ENCODE measurements at regions not wholly inside any gene's neighbourhood (a gene's known extent, or its start where the extent isn't known, plus 50 kb on each side); places are given as distances from the start of the nearest gene placed in this dataset.

DNA sequence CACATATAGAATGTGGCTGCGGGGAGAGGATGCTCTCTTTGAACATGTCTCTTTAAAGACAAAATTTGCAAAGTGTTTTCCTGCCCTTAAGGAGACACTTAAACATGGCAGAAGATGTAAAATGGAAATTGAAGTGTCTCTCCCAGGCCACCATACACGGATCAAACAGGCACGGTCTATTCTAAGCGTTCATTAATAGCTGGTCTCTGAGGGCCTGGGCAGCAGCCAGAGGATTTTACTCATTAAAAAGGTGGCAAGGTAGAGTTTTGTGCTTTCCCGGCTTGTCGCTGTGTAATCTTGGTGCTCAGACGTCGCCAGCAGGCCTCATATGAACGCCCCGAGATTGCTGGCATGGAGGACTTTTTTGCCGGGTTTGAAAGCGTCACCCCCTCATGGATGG is 205.5 kb downstream of the EMX2 start:
- Histone ChIP-seq H4K20me1 (ENCODE audit: insufficient read depth, low read length) (no peaks in the 10 kb centered on the region), H3K79me2 (ENCODE audit: insufficient read depth, low read length) (no peaks in the 10 kb centered on the region), H3K9ac (ENCODE audit: insufficient read depth, low read length, poor library complexity, severe bottlenecking) (no peak overlapping the region), H2AFZ (ENCODE audit: insufficient read depth, low read depth, low read length, poor library complexity, severe bottlenecking) (no peak overlapping the region), H3K27ac (ENCODE audit: low read depth in 1 of 2, low read length in 2 of 2) (no peak overlapping the region), H3K27me3 (ENCODE audit: control insufficient read depth in 2 of 2, insufficient read depth in 2 of 2, low read length in 2 of 2) (no peaks in the 10 kb centered on the region), H3K4me2 (replicated peaks; ENCODE audit: extremely low read depth, low read length, poor library complexity, severe bottlenecking) (no peak overlapping the region), H3K9me3 (replicated peaks in 1 of 2; ENCODE audit: control insufficient read depth in 1 of 2, insufficient read depth in 1 of 2, low read length in 2 of 2) (no peaks in the 10 kb centered on the region), H3K36me3 (replicated peaks in 1 of 2; ENCODE audit: control insufficient read depth in 1 of 2, insufficient read depth in 2 of 2, low read length in 2 of 2) (no peaks in the 10 kb centered on the region), H3K4me3 (replicated peaks in 1 of 3; ENCODE audit: low read depth in 2 of 3, low read length in 3 of 3) (no peak overlapping the region), H3K4me1 (ENCODE audit: control insufficient read depth in 1 of 2, insufficient read depth in 2 of 2, low read length in 2 of 2) (no peaks in the 10 kb centered on the region)
- intact Hi-C loops (cut with micrococcal nuclease), result no loop called here
- no peak for DNase-seq
- Mint-ChIP-seq H3K4me3 (no peak overlapping the region), H3K9me3 (no peaks in the 10 kb centered on the region), H3K36me3 (no peaks in the 10 kb centered on the region), H3K4me1 (no peaks in the 10 kb centered on the region), H3K27me3 (ENCODE audit: low read depth in 3 of 3) (peaks cover 2 to 5% (median 3%) of the 10 kb centered on the region in 3 donors), H3K27ac (no peak overlapping the region)
- TF ChIP-seq, protein P1, sequence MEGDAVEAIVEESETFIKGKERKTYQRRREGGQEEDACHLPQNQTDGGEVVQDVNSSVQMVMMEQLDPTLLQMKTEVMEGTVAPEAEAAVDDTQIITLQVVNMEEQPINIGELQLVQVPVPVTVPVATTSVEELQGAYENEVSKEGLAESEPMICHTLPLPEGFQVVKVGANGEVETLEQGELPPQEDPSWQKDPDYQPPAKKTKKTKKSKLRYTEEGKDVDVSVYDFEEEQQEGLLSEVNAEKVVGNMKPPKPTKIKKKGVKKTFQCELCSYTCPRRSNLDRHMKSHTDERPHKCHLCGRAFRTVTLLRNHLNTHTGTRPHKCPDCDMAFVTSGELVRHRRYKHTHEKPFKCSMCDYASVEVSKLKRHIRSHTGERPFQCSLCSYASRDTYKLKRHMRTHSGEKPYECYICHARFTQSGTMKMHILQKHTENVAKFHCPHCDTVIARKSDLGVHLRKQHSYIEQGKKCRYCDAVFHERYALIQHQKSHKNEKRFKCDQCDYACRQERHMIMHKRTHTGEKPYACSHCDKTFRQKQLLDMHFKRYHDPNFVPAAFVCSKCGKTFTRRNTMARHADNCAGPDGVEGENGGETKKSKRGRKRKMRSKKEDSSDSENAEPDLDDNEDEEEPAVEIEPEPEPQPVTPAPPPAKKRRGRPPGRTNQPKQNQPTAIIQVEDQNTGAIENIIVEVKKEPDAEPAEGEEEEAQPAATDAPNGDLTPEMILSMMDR (IDR thresholded peaks at IDR 0.05), result no peak
- WGBS (ENCODE audit: insufficient coverage), result 100% methylated on average over 11 of the region's 12 CpGs

DNA sequence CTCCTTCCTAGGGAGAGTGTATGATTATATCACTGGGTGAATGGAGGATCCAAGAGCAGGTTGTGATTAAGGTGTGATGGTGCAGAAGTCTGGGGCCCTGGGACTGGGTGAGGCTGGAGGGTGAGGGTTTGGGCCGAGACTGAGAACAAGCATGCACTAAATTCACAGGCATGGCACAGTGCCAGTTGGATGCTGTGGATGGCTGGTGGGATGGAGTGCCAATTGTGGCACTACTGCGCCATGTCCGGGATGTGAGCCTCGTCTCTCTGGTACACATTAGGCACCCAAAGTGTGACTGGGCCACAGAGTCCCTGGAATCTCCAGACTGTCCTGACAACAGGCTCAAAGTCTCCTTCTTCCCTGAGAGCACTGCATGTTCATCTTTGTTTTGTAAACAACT is 208.1 kb downstream of the EMX2 start:
- TF ChIP-seq, protein P1 (IDR thresholded peaks at IDR 0.05), result no peak
- Histone ChIP-seq H4K20me1 (ENCODE audit: insufficient read depth, low read length) (no peaks in the 10 kb centered on the region), H3K79me2 (ENCODE audit: insufficient read depth, low read length) (no peaks in the 10 kb centered on the region), H3K36me3 (replicated peaks in 1 of 2; ENCODE audit: control insufficient read depth in 1 of 2, insufficient read depth in 2 of 2, low read length in 2 of 2) (no peaks in the 10 kb centered on the region), H3K4me3 (replicated peaks in 1 of 3; ENCODE audit: low read depth in 2 of 3, low read length in 3 of 3) (no peak overlapping the region), H3K4me1 (ENCODE audit: control insufficient read depth in 1 of 2, insufficient read depth in 2 of 2, low read length in 2 of 2) (no peaks in the 10 kb centered on the region), H3K9me3 (replicated peaks in 1 of 2; ENCODE audit: control insufficient read depth in 1 of 2, insufficient read depth in 1 of 2, low read length in 2 of 2) (no peaks in the 10 kb centered on the region), H3K4me2 (replicated peaks; ENCODE audit: extremely low read depth, low read length, poor library complexity, severe bottlenecking) (no peak overlapping the region), H2AFZ (ENCODE audit: insufficient read depth, low read depth, low read length, poor library complexity, severe bottlenecking) (no peak overlapping the region), H3K27me3 (ENCODE audit: control insufficient read depth in 2 of 2, insufficient read depth in 2 of 2, low read length in 2 of 2) (no peaks in the 10 kb centered on the region), H3K9ac (ENCODE audit: insufficient read depth, low read length, poor library complexity, severe bottlenecking) (no peak overlapping the region), H3K27ac (ENCODE audit: low read depth in 1 of 2, low read length in 2 of 2) (no peak overlapping the region)
- Mint-ChIP-seq H3K4me1 (no peaks in the 10 kb centered on the region), H3K27me3 (ENCODE audit: low read depth in 3 of 3) (peaks cover 3 to 6% (median 5%) of the 10 kb centered on the region in 3 donors), H3K27ac (no peak overlapping the region), H3K36me3 (no peaks in the 10 kb centered on the region), H3K9me3 (no peaks in the 10 kb centered on the region), H3K4me3 (no peak overlapping the region)
- no peak for DNase-seq
- 93% methylated on average over 4 of the region's 4 CpGs for WGBS (ENCODE audit: insufficient coverage)
- intact Hi-C loops (cut with micrococcal nuclease), result no loop called here

Data from CD14-positive monocyte (primary cell).